NCI-H2081 treated with DMSO at 0.1 percent for 48 hours (cell line): ENCODE measurements at regions not wholly inside any gene's neighbourhood (a gene's known extent, or its start where the extent isn't known, plus 50 kb on each side); places are given as distances from the start of the nearest gene placed in this dataset.
"Not testable (repeated sequence)": the region's sequence is repeated elsewhere in the genome, so short reads cannot be mapped to it uniquely, and the experiment has no call there.

Experiments
- DNase-seq: peaks from one replicate; lab custom pipeline; 2025; lab: John Stamatoyannopoulos, UW

GRCh38 chr6:92952111-92952510 lies 467.2 kb downstream of the EPHA7 start:
- not testable (repeated sequence) for DNase-seq

DNA sequence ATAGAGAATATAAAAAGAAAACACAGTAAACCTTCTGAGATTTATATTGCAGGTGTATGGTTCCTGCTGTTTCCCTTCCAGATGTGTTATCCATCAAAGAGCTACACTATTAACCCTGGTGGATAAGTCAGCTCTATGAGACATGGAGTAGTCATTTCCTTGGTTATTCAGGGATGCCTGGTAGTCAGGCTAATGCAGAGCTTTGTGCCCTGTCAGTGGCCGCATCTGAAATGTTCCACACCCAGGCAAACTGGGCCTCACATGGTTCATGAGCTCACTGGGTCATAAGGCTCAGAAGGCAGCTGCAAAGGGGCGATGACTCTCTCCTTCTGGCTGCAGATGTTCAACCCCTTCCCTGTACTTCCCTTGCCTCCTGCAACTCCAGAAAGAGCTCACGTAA lies 473.6 kb downstream of the EPHA7 start:
- no peak for DNase-seq

DNA sequence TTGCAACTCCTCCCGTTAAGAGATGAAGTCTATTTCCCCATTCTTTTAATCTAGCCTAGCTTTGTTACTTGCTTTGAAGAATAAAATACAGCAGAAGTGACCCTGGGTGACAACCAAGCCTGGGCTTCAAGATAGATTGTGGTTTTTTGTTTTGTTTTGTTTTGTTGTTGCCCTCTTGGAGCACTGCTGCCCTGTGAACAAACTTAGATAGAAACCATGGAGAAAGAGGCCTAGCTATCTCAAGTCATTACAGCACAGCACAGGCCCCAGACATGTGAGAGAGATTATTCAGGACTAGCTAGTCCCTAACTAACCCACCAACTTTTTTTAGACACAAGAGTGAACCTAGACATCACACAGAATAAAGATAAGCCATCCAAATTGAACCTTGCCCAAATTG lies 475.2 kb downstream of the EPHA7 start:
- no peak for DNase-seq

GRCh38 chr6:92942549-92942948 lies 476.8 kb downstream of the EPHA7 start:
- no peak for DNase-seq

DNA sequence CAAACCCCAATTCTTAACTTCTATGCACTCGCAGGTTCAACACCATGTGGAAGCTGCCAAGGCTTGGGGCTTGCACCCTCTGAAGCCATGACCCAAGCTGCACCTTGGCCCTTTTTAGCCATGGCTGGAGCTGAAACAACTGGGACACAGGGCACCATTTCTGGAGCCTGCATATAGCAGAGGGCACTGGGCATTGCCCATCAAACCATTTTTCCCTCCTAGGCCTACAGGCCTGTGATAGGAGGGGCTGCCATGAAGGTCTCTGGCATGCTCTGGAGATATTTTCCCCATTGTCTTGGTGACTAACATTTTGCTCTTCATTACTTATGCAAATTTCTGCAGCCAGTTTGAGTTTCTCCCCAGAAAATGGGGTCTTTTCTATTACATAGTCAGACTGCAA lies 484.7 kb downstream of the EPHA7 start:
- DNase-seq = no peak

GRCh38 chr6:92930171-92930570 lies 489.2 kb downstream of the EPHA7 start:
- DNase-seq = no peak

DNA sequence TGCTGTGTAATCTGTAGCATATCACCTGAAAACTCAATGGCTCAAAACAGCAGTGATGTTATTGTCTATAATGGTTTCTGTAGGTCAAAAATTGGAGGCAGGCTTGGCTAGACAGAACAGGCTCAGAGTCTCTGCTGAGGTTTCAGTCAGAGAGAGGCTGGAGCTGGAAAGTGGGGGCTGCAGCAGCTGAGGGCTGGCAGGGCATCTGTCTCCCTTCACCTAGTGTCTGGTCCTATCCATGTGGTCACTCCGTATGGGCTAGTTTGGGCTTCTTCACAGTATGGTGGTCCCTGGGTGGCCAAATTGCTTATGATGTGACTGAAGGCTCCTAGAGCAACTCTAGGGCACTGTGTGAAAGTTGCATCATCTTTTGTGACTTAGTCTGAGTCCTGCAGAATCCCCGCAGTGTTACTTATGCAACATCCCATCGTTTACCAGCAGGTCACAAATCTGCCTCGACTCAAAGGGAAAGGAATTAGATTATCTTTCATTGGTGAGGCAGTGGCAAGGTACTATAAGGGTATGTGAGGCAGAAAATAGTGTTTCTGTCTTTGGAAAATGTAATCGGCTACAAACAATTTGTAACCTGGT lies 497.0 kb downstream of the EPHA7 start:
- no peak for DNase-seq

DNA sequence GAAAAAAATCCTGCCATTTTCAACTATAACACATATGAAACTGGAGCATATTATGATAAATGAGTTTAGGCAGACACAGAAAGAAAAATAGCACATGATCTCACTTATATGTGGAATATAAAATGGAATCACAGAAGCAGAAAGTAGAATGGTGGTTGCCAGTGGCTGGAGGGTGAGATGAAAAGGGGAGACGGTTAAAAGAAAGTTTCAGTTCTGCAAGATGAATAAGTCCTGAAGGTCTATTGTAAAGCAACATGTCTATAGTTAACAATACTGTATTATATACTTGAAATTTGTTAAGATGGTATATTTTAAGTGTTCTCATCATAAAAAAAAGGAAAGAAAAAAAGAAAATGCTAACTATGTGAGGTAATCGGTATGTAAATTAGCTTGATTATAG lies 503.9 kb downstream of the EPHA7 start:
- no peak for DNase-seq

- DNase-seq = no peak
These were observed 508.1 kb downstream of the EPHA7 start for GRCh38 chr6:92911301-92911700.

DNA sequence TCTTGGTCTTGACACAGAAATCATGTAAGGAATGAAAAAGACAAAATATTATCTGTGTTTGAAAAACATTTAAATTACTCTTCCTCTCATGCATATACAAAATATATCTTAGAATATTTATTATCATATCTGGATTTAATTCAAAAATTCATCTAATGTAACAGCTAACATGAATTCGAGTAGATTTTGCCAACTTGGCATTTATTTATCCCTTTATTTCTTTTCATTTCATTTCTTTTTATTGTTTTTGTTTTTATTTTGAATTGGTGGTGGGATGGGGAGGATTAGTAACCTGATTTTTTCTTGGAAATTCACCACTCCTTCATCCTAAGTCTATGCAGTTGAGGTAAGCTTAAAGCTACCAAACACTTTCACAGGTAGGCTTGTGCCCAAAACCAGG lies 508.7 kb downstream of the EPHA7 start:
- no peak for DNase-seq

DNA sequence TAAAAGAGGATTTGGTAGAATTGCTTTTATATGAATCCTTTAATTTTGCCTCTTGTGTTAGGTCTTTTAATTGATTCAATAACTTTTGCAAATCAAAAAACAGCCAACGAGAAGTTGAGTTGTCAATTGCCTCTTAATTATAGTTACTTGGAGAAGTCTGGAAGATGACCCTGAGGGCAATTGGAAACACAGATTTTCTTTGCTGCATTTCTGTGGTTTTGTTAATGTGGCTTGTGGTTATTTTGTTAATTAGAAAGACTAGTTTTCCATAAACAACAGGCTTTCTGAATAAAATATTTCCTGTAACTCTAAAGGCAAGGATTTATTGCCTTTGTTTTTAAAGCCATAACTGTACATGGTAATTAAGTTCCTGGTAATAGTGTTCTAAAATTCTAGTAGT lies 513.0 kb downstream of the EPHA7 start:
- DNase-seq = no peak

- DNase-seq = no peak
These were observed 525.6 kb downstream of the EPHA7 start for GRCh38 chr6:92893741-92894140.

DNA sequence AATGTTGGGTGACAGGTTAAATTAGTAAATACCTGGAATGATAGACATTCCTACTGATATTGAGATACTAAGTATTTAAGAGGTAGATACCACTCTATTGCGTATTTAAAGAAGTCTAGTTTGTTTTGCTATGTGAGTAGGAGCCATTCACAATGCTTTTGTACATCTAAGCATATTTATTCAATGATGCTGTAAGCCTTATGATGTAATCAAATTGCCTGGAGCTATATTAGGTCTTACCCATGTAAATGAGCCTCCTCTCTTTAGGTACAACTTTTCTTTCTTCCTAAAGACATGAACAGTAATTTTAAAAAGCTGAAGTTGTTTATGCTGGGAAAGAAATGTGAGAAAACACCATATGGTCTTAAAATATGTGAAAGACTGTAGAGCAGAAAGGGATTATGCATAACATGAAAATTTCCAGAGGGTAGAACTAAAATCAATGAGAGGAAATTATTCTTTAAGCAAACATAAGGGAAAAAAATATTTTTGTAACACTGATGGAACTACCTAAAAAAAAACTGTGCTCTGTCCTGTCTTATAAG lies 526.7 kb downstream of the EPHA7 start:
- DNase-seq = no peak

GRCh38 chr6:92888316-92888715 lies 531.0 kb downstream of the EPHA7 start:
- DNase-seq = no peak

- DNase-seq = no peak
These were observed 531.5 kb downstream of the EPHA7 start for GRCh38 chr6:92887871-92888270.

DNA sequence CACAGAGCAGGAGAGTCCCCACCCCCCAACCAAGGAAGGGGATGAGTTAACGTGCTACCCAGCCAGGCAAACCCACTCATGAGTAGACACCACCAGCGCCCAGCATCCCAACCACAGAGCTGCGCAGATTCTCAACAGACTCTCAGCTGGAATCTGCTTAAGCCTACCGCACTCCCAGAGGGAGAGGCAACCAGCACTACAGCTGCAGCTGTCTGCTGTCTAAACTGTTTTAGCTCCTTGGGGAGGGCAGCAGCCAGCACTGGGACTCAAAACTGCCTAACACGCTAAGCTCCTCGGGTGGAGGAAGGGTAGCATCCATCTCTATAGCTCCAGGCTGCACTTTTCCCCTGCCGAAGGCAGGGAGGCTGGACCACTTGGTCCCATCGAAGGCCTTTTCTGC lies 539.8 kb downstream of the EPHA7 start:
- no peak for DNase-seq

GRCh38 chr6:92864966-92865555 lies 554.3 kb downstream of the EPHA7 start:
- DNase-seq = no peak

- DNase-seq = no peak
These were observed 569.7 kb downstream of the EPHA7 start for GRCh38 chr6:92849636-92850035.

DNA sequence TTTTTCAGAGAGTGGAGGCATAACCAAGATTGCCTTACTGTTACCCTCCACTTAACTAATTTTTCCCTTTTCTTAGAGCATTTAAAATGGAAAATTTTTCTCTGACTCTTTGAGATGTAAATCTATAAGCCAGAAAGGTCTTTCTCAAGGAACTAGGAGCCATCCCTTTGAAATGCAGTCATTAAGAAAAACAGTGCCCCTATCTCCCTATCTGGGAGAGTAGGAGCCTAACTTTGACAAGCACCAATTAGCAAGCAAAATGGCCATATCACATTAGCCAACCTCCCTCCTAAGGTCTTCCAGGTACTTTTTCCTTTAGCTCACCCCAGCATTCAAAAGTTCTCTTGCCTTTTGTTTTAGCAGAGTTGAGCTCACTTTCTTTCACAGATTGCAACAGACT lies 570.5 kb downstream of the EPHA7 start:
- DNase-seq = no peak

DNA sequence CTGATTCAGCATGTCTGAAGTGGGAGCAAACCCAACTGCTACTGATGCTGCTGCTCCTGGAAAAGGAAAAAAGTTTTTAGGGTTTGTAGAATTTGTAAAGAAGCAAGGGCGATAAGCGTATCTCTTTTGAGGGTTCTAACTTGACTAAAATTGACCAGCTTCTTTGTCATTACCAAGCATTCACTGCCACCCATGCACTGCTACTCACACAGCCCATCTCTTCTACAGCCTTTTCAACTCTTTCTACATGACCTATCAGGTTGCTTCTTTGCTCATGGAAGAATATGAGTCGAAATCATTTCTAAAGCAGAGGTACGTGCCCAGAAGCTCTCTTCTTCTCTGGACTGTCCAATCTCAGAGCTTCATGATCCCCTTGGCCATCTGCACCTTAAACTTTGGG lies 570.9 kb downstream of the EPHA7 start:
- no peak for DNase-seq

- DNase-seq = no peak
These were observed 571.4 kb downstream of the EPHA7 start for GRCh38 chr6:92847988-92848387.

DNA sequence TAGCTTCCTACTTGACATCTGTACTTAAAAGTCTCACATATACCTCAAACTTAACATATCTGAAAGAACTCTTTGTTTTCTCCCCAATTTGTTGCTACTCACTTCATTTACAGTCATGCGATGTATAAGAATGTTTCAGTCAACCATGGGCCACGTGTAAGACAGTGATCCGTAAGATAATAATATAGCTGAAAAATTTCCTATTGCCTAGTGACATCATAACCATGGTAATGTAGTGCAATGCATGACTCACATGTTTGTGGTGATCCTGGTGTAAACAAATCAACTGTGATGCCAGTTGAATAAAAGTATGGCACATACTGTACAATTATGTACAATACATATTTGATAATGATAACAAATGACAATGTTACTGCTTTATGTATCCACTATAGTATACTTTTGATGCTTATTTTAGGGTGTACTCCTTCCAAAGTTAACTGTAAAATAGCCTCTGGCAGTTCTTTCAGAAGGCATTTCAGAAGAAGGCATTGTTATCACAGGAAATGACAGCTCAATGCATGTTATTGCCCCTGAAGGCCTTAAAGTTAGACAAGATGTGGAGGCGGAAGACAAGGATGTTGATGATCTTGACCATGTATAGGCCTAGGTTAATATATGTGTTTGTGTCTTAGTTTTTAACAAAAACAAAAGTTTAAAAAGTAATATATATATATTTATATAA lies 579.0 kb downstream of the EPHA7 start:
- no peak for DNase-seq

DNA sequence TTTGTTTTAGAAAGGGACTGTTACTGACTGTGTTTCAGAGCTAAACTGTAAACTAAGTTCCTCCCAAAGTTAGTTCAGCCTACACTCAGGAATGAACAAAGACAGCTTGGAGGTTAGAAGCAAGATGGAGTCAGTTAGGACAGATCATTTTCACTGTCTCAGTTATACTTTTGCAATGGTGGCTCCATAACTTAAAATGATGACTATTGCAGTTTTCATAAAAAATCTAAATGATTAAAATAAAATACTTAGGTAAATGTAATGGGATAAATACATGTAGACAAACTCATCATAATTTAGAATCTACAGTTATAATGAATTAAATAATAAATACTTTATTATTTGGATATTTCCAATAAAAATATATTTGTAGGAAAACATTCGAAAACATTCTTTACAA lies 590.6 kb downstream of the EPHA7 start:
- DNase-seq = no peak

GRCh38 chr6:92827104-92827503 lies 592.3 kb downstream of the EPHA7 start:
- no peak for DNase-seq
